B cell (primary cell): ENCODE measurements at regions not wholly inside any gene's neighbourhood (a gene's known extent, or its start where the extent isn't known, plus 50 kb on each side); places are given as distances from the start of the nearest gene placed in this dataset.

ENCODE experiments used
- ATAC-seq: fragments of 200-7000 bp; cut with Tn5 transposase; one replicate; pipeline ENCODE4 v1.10.0; 2021; ENCODE audit warnings: low read depth, mild to moderate bottlenecking, moderate number of reproducible peaks, moderate library complexity
- CTCF ChIA-PET: fragments of 350-600 bp; sonication (Branson Sonifier 250); formaldehyde crosslinking; loops from one replicate; lab custom pipeline; 2021; ENCODE audit warnings: antibody characterized with exemption, inconsistent platforms; lab: Charles Lee
- POLR2A ChIA-PET: fragments of 350-600 bp; sonication (Branson Sonifier 250); formaldehyde crosslinking; loops from one replicate; lab custom pipeline; 2021; ENCODE audit warnings: antibody characterized with exemption; lab: Charles Lee
- DNase-seq: peaks from one replicate; pipeline ENCODE4 v3.0.0; 2013
- H2AFZ ChIP-seq: 2 replicates; pipeline ENCODE4 v1.6.1; 2012; ENCODE audit warnings: mild to moderate bottlenecking, low read depth, low read length; ENCODE audit not compliant: insufficient read depth, poor library complexity, severe bottlenecking
- H3K27ac ChIP-seq, 2 donors: 1 replicate in 1 of 2; 2 replicates in 1 of 2; pipeline ENCODE4 v1.5.1; 2012 to 2013; ENCODE audit warnings: low read length in 2 of 2, mild to moderate bottlenecking in 2 of 2, moderate library complexity in 1 of 2
- H3K27me3 ChIP-seq, 4 experiments: fragments of 200-600 bp in 1 of 4; sonication (generic) in 1 of 4; replicated peaks in 1 of 4; 1 replicate in 2 of 4; 2 replicates in 2 of 4; pipeline versions ENCODE4 v1.6.1 to v1.7.0; 2013 to 2016; ENCODE audit warnings: low read length in 3 of 4, mild to moderate bottlenecking in 2 of 4, mixed read lengths in 1 of 4, moderate library complexity in 1 of 4; ENCODE audit not compliant: insufficient read depth in 4 of 4, control insufficient read depth in 3 of 4; ENCODE audit errors: control extremely low read depth in 1 of 4
- H3K36me3 ChIP-seq, 2 experiments: replicated peaks in 1 of 2; 1 replicate in 1 of 2; 2 replicates in 1 of 2; pipeline versions ENCODE4 v1.6.1 to v1.7.1; 2013; ENCODE audit warnings: low read length in 1 of 2; ENCODE audit not compliant: insufficient read depth in 2 of 2, control insufficient read depth in 1 of 2; ENCODE audit errors: control extremely low read depth in 1 of 2, extremely low read depth in 1 of 2
- H3K4me1 ChIP-seq, 2 donors: fragments of 200-600 bp in 1 of 2; sonication (generic) in 1 of 2; 1 replicate in 1 of 2; 2 replicates in 1 of 2; pipeline versions ENCODE4 v1.5.1 to v1.6.1; 2013 to 2017; ENCODE audit warnings: low read length in 2 of 2; ENCODE audit not compliant: control insufficient read depth in 2 of 2, insufficient read depth in 2 of 2
- H3K4me2 ChIP-seq: replicated peaks from 2 replicates; pipeline ENCODE3; 2012; ENCODE audit warnings: mild to moderate bottlenecking, low read depth, low read length; ENCODE audit not compliant: poor library complexity, severe bottlenecking
- H3K4me3 ChIP-seq, 5 experiments: fragments of 200-600 bp in 1 of 5; sonication (generic) in 1 of 5; 1 replicate in 3 of 5; 2 replicates in 2 of 5; pipeline versions ENCODE4 v1.5.1 to v1.7.0; 2011 to 2016; ENCODE audit warnings: low read length in 4 of 5, mild to moderate bottlenecking in 4 of 5, low read depth in 2 of 5, control low read depth in 1 of 5, moderate library complexity in 1 of 5; ENCODE audit not compliant: insufficient read depth in 1 of 5; ENCODE audit errors: control extremely low read depth in 1 of 5, extremely low read depth in 1 of 5
- H3K79me2 ChIP-seq: fragments of 200-600 bp; sonication (generic); one replicate; pipeline ENCODE4 v1.6.0; 2016; ENCODE audit warnings: low read length; ENCODE audit not compliant: control insufficient read depth, insufficient read depth
- H3K9ac ChIP-seq: fragments of 200-600 bp; sonication (generic); 2 replicates; pipeline ENCODE4 v1.6.1; 2017; ENCODE audit warnings: mild to moderate bottlenecking, low read length, moderate library complexity
- H3K9me3 ChIP-seq, 3 donors: one replicate each; pipeline versions ENCODE4 v1.6.1 to v1.7.1; 2013; ENCODE audit warnings: low read length in 2 of 3; ENCODE audit not compliant: control insufficient read depth in 2 of 3, insufficient read depth in 1 of 3; ENCODE audit errors: control extremely low read depth in 1 of 3
- H4K20me1 ChIP-seq: 2 replicates; pipeline ENCODE4 v1.6.0; 2012; ENCODE audit warnings: mild to moderate bottlenecking, low read length; ENCODE audit not compliant: insufficient read depth, control insufficient read depth, poor library complexity, severe bottlenecking
- H3K27ac Mint-ChIP-seq: one replicate; pipeline ENCODE4 v1.8.0; 2021; ENCODE audit warnings: mixed read lengths
- H3K27me3 Mint-ChIP-seq: one replicate; pipeline ENCODE4 v1.8.0; 2021; ENCODE audit warnings: mixed read lengths
- H3K4me1 Mint-ChIP-seq: one replicate; pipeline ENCODE4 v1.8.0; 2021; ENCODE audit warnings: mixed read lengths
- H3K4me3 Mint-ChIP-seq: one replicate; pipeline ENCODE4 v1.8.0; 2021; ENCODE audit warnings: mixed read lengths
- H3K9me3 Mint-ChIP-seq: one replicate; pipeline ENCODE4 v1.8.0; 2022; ENCODE audit warnings: mixed read lengths; ENCODE audit not compliant: insufficient read depth
- CTCF ChIP-seq: fragments of 200-600 bp; IDR thresholded peaks from one replicate; pipeline ENCODE4 v1.8.0; 2022; ENCODE audit warnings: antibody characterized with exemption, mild to moderate bottlenecking
- EZH2 ChIP-seq: IDR thresholded peaks from 2 replicates; pipeline ENCODE4 v1.6.1; 2012; ENCODE audit warnings: borderline replicate concordance, low read depth, mild to moderate bottlenecking, moderate library complexity, low read length; ENCODE audit not compliant: insufficient read depth, poor library complexity, severe bottlenecking
- WGBS: methylation state at CpG from one replicate; pipeline ENCODE4 v1.1.5; 2013; ENCODE audit warnings: missing lambda C conversion rate; ENCODE audit not compliant: insufficient coverage; 5-methylcytosine and 5-hydroxymethylcytosine counted together
- intact Hi-C: fragments of 100-400 bp; cut with micrococcal nuclease; formaldehyde crosslinking; loops from one replicate; pipeline ENCODE4 v1.10.0; 2022

GRCh38 chr9:118059484-118060278 lies 355.5 kb downstream of the TLR4 start:
- no peaks in the 10 kb centered on the region for H3K27me3 ChIP-seq
- no peak overlapping the region for H3K9ac ChIP-seq
- intact Hi-C loops = no loop called here
- no peak overlapping the region for H2AFZ ChIP-seq
- H4K20me1 ChIP-seq = no peaks in the 10 kb centered on the region
- ChIA-PET CTCF (no interaction called here), POLR2A (no interaction called here)
- H3K4me3 Mint-ChIP-seq = no peak overlapping the region
- no peak overlapping the region for H3K27ac ChIP-seq
- 30% methylated on average over 2 of the region's 11 CpGs for WGBS
- H3K9me3 ChIP-seq = no peaks in the 10 kb centered on the region
- no peak overlapping the region for H3K27ac Mint-ChIP-seq
- no peak for ATAC-seq
- H3K27me3 Mint-ChIP-seq = no peaks in the 10 kb centered on the region
- H3K36me3 ChIP-seq = no peaks in the 10 kb centered on the region
- DNase-seq = peak; percentile 10
- H3K9me3 Mint-ChIP-seq = no peaks in the 10 kb centered on the region
- H3K4me1 Mint-ChIP-seq = no peaks in the 10 kb centered on the region
- TF ChIP-seq EZH2 (no peak), CTCF (no peak)
- H3K79me2 ChIP-seq = no peaks in the 10 kb centered on the region
- no peak overlapping the region for H3K4me2 ChIP-seq
- H3K4me3 ChIP-seq = no peak overlapping the region
- H3K4me1 ChIP-seq = no peaks in the 10 kb centered on the region

- Histone ChIP-seq H3K9ac (no peak overlapping the region), H3K36me3 (no peaks in the 10 kb centered on the region), H3K4me1 (no peaks in the 10 kb centered on the region), H3K79me2 (no peaks in the 10 kb centered on the region), H2AFZ (no peak overlapping the region), H3K27ac (no peak overlapping the region), H3K4me2 (no peak overlapping the region), H3K9me3 (no peaks in the 10 kb centered on the region), H4K20me1 (no peaks in the 10 kb centered on the region), H3K4me3 (no peak overlapping the region), H3K27me3 (no peaks in the 10 kb centered on the region)
- CTCF ChIA-PET = no interaction called here
- no peak overlapping the region for H3K27ac Mint-ChIP-seq
- TF ChIP-seq EZH2 = no peak
- no peak for TF ChIP-seq CTCF
- ATAC-seq = no peak
- no peaks in the 10 kb centered on the region for H3K27me3 Mint-ChIP-seq
- no peak overlapping the region for H3K4me3 Mint-ChIP-seq
- no peaks in the 10 kb centered on the region for H3K9me3 Mint-ChIP-seq
- intact Hi-C loops = no loop called here
- 85% methylated on average over 11 of the region's 13 CpGs for WGBS
- H3K4me1 Mint-ChIP-seq = no peaks in the 10 kb centered on the region
- DNase-seq = no peak
- POLR2A ChIA-PET = no interaction called here
Measured at GRCh38 chr9:118083161-118083560, 379.0 kb downstream of the TLR4 start.
